K562 (cell line): ENCODE measurements at regions not wholly inside any gene's neighbourhood (a gene's known extent, or its start where the extent isn't known, plus 50 kb on each side); places are given as distances from the start of the nearest gene placed in this dataset.

Experiments used
- ATAC-seq: fragments of 200-7000 bp; cut with Tn5 transposase; 3 replicates; pipeline ENCODE4 v1.9.1; 2020; ENCODE audit warnings: moderate library complexity
- BruUV-seq: library from RNA; stranded (reverse); fragments of 400-500 nt; replicated peaks from 2 replicates; lab custom pipeline; 2021; lab: Mats Ljungman, UMichigan
- CTCF ChIA-PET: fragments of 300-600 bp; formaldehyde crosslinking; extraction: SDS; loops from one replicate; lab custom pipeline; 2021; ENCODE audit warnings: low intra/inter-chr PET ratio; lab: Yijun Ruan, JAX
- POLR2A ChIA-PET: fragments of 300-600, 350-650 bp; sonication (Branson Sonifier 250); formaldehyde crosslinking; extraction: SDS; loops from one replicate; lab custom pipeline; 2021; ENCODE audit warnings: antibody characterized with exemption, inconsistent platforms; lab: Yijun Ruan, JAX
- DNase-seq, 4 experiments: peaks; one replicate each; pipeline versions ENCODE4 v3.0.0 to v3.0.0-alpha.2; 2011 to 2018; ENCODE audit warnings: low spot score in 3 of 4, mixed read lengths in 3 of 4; ENCODE audit errors: extremely low read depth in 1 of 4
- FAIRE-seq: peaks from 2 replicates; lab custom pipeline; 2011; peaks lifted over from hg19 to GRCh38; lab: Jason Lieb, UNC
- H2AFZ ChIP-seq: 2 replicates; pipeline ENCODE4 v1.6.0; 2011; ENCODE audit warnings: low read depth, low read length, control low read depth, inconsistent platforms
- H3K27ac ChIP-seq: fragments of 200-600 bp; 3 replicates; pipeline ENCODE4 v1.8.0; 2011; ENCODE audit warnings: low read depth, mild to moderate bottlenecking, control low read depth, inconsistent platforms, low read length, moderate library complexity, mixed read lengths; ENCODE audit errors: extremely low read depth
- H3K27me3 ChIP-seq, 2 experiments: fragments of 300-600 bp in 1 of 2; 2 replicates in 1 of 2; 3 replicates in 1 of 2; pipeline versions ENCODE4 v1.6.0 to v1.8.0; 2011; ENCODE audit warnings: inconsistent platforms in 2 of 2, low read length in 2 of 2, mild to moderate bottlenecking in 1 of 2, mixed read lengths in 1 of 2, moderate library complexity in 1 of 2; ENCODE audit not compliant: control insufficient read depth in 2 of 2, insufficient read depth in 2 of 2
- H3K36me3 ChIP-seq: fragments of 300-600 bp; 3 replicates; pipeline ENCODE4 v1.8.0; 2011; ENCODE audit warnings: mild to moderate bottlenecking, low read length, inconsistent platforms; ENCODE audit not compliant: control insufficient read depth, insufficient read depth
- H3K4me1 ChIP-seq, 2 experiments: fragments of 200-600 bp in 1 of 2; replicated peaks in 1 of 2; 2 replicates in 1 of 2; 3 replicates in 1 of 2; pipeline versions ENCODE4 v1.5.1 to v1.8.0; 2011; ENCODE audit warnings: inconsistent platforms in 2 of 2, low read length in 2 of 2, mild to moderate bottlenecking in 1 of 2, mixed read lengths in 1 of 2, moderate library complexity in 1 of 2; ENCODE audit not compliant: control insufficient read depth in 2 of 2, insufficient read depth in 2 of 2
- H3K4me2 ChIP-seq: 2 replicates; pipeline ENCODE4 v1.6.1; 2011; ENCODE audit warnings: low read length, control low read depth, inconsistent platforms, mixed read lengths; ENCODE audit not compliant: insufficient read depth
- H3K4me3 ChIP-seq: fragments of 200-600 bp; sonication (generic), shearing (Covaris generic); 2 replicates; pipeline ENCODE4 v1.5.1; 2016; ENCODE audit warnings: control low read depth, inconsistent platforms
- H3K79me2 ChIP-seq: fragments of 200-600 bp; 3 replicates; pipeline ENCODE4 v1.8.0; 2011; ENCODE audit warnings: low read length, inconsistent platforms; ENCODE audit not compliant: control insufficient read depth, insufficient read depth
- H3K9ac ChIP-seq, 2 experiments: 2 replicates each; pipeline versions ENCODE4 v1.6.0 to v1.6.1; 2011; ENCODE audit warnings: low read depth in 2 of 2, low read length in 2 of 2, control low read depth in 1 of 2, inconsistent platforms in 1 of 2, mild to moderate bottlenecking in 1 of 2, mixed read lengths in 1 of 2; ENCODE audit not compliant: insufficient read depth in 1 of 2
- H3K9me1 ChIP-seq: one replicate; pipeline ENCODE4 v1.6.0; 2011; ENCODE audit warnings: inconsistent platforms, mild to moderate bottlenecking, low read length, moderate library complexity; ENCODE audit not compliant: control insufficient read depth, insufficient read depth
- H3K9me3 ChIP-seq: replicated peaks from 2 replicates; pipeline ENCODE4 v1.5.1; 2011; ENCODE audit warnings: low read depth, low read length, inconsistent platforms; ENCODE audit not compliant: control insufficient read depth, insufficient read depth
- H4K20me1 ChIP-seq: replicated peaks from 2 replicates; pipeline ENCODE4 v1.6.1; 2011; ENCODE audit warnings: low read length, inconsistent platforms, mixed read lengths; ENCODE audit not compliant: control insufficient read depth, insufficient read depth
- BRD4 ChIP-seq: fragments of 200-600 bp; sonication (generic); IDR thresholded peaks from 2 replicates; pipeline ENCODE4 v1.6.1; 2017; ENCODE audit warnings: inconsistent platforms
- FIP1L1 ChIP-seq: fragments of 200-400 bp; formaldehyde crosslinking; IDR thresholded peaks from 2 replicates; pipeline ENCODE4 v1.6.1; 2018; ENCODE audit warnings: mild to moderate bottlenecking, low read depth, low read length; ENCODE audit not compliant: poor library complexity, severe bottlenecking
- FOXA3 ChIP-seq, 2 experiments: fragments of 450-650 bp in 1 of 2; sonication (generic) in 1 of 2; formaldehyde crosslinking; IDR thresholded peaks in 1 of 2; conservative IDR thresholded peaks in 1 of 2; 2 replicates each; pipeline versions ENCODE4 v1.4.0 to v1.8.0; 2020 to 2022; ENCODE audit warnings: mild to moderate bottlenecking in 2 of 2, missing genetic modification reagents in 1 of 2
- FOXJ3 ChIP-seq: sonication (generic); formaldehyde crosslinking; IDR thresholded peaks from 2 replicates; pipeline ENCODE4 v1.4.0; 2020; ENCODE audit warnings: mild to moderate bottlenecking, missing genetic modification reagents
- NR3C1 ChIP-seq: sonication (generic); formaldehyde crosslinking; IDR thresholded peaks from 2 replicates; pipeline ENCODE4 v1.8.1; 2022; ENCODE audit warnings: missing genetic modification reagents
- POLR3A ChIP-seq: IDR thresholded peaks from 2 replicates; pipeline ENCODE4 v1.6.1; 2011; ENCODE audit warnings: borderline replicate concordance, mild to moderate bottlenecking, moderate library complexity; ENCODE audit not compliant: insufficient read length, insufficient read depth; ENCODE audit errors: extremely low read depth
- PTBP1 ChIP-seq: fragments of 200-400 bp; formaldehyde crosslinking; IDR thresholded peaks from 2 replicates; pipeline ENCODE4 v1.6.1; 2017; ENCODE audit warnings: low read depth, low read length
- ZHX1 ChIP-seq: fragments of 150-350 bp; conservative IDR thresholded peaks from 2 replicates; pipeline ENCODE4 v1.6.1; 2014; ENCODE audit warnings: low read length
- ZNF133 ChIP-seq: fragments of 250-450 bp; sonication (Bioruptor Pico); IDR thresholded peaks from 2 replicates; pipeline ENCODE4 v1.4.0; 2020; ENCODE audit warnings: mild to moderate bottlenecking
- ZNF311 ChIP-seq: fragments of 250-450 bp; sonication (Bioruptor Pico); IDR thresholded peaks from 2 replicates; pipeline ENCODE4 v1.4.0; 2020; ENCODE audit warnings: mild to moderate bottlenecking, moderate library complexity
- ZSCAN32 ChIP-seq: fragments of 450-650 bp; formaldehyde crosslinking; IDR thresholded peaks from 2 replicates; pipeline ENCODE4 v1.4.0; 2020; ENCODE audit warnings: mild to moderate bottlenecking, moderate library complexity
- in situ Hi-C: fragments of 300-500 bp; cut with MboI; formaldehyde crosslinking; loops from 4 replicates; pipeline ENCODE4 v1.15.0; 2018; ENCODE audit warnings: inconsistent platforms, mixed read lengths
- intact Hi-C: fragments of 100-400 bp; cut with micrococcal nuclease; formaldehyde crosslinking; loops from 2 replicates; pipeline ENCODE4 v1.14.2; 2022
- TF ChIP-seq, protein P1 (sequence below), 2 experiments: IDR thresholded peaks; 2 replicates each; pipeline ENCODE4 v1.6.1; 2012; ENCODE audit warnings: improper control_type of control experiment in 2 of 2, low read depth in 2 of 2, low read length in 2 of 2, borderline replicate concordance in 1 of 2
- TF ChIP-seq, protein P2 (sequence below): IDR thresholded peaks from 2 replicates; pipeline ENCODE4 v1.6.1; 2012; ENCODE audit warnings: low read depth, low read length, improper control_type of control experiment, borderline replicate concordance
- TF ChIP-seq, protein P3 (sequence below): sonication (generic); formaldehyde crosslinking; IDR thresholded peaks from 2 replicates; pipeline ENCODE4 v1.8.0; 2022; ENCODE audit warnings: mild to moderate bottlenecking, missing genetic modification reagents

DNA sequence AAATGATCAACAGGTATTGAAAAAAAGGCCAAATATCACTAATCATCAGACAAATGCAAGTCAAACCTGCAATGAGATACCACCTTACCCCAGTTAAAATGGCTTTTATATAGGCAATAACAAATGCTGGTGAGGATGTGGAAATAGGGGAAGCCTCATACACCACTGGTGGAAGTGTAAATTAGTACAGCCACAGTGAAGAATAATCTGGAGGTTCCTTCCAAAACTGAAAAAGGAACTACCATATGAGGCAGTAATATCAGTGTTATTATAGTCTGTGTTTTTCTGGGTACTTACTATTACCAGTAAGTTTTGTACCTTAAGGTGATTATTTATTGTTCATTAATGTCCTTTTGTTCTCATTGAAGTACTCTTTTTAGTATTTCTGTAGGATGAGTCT is 201.3 kb downstream of the MRPL39 start:
- no peaks in the 10 kb centered on the region for H3K9me1 ChIP-seq
- intact Hi-C loops = no loop called here
- H3K4me1 ChIP-seq = no peaks in the 10 kb centered on the region
- no peaks in the 10 kb centered on the region for H3K36me3 ChIP-seq
- BruUV-seq = no TSS peak
- no peak for DNase-seq
- no peaks in the 10 kb centered on the region for H3K9me3 ChIP-seq
- H3K9ac ChIP-seq = no peak overlapping the region
- no peaks in the 10 kb centered on the region; a peak in 1 of 5 replicates for H3K27me3 ChIP-seq
- CTCF ChIA-PET = no interaction called here
- H3K4me3 ChIP-seq = no peak overlapping the region
- no peak for FAIRE-seq
- no peak overlapping the region for H2AFZ ChIP-seq
- POLR2A ChIA-PET = no interaction called here
- in situ Hi-C loops = no loop called here
- H3K79me2 ChIP-seq = no peaks in the 10 kb centered on the region
- no peak for ATAC-seq
- no peak overlapping the region for H3K4me2 ChIP-seq
- no peak overlapping the region for H3K27ac ChIP-seq
- H4K20me1 ChIP-seq = no peaks in the 10 kb centered on the region
- TF ChIP-seq FOXA3 (CRISPR knock-in tag; conservative IDR thresholded peaks at IDR 0.05 in 1 of 2, IDR thresholded peaks at IDR 0.05 in 1 of 2) (no peak), ZHX1 (no peak), FOXJ3 (no peak), ZNF311 (no peak), ZNF133 (no peak), NR3C1 (CRISPR knock-in tag) (no peak), POLR3A (no peak), PTBP1 (no peak), ZSCAN32 (CRISPR knock-in tag) (no peak), BRD4 (no peak), FIP1L1 (no peak)
- TF ChIP-seq, protein P1, sequence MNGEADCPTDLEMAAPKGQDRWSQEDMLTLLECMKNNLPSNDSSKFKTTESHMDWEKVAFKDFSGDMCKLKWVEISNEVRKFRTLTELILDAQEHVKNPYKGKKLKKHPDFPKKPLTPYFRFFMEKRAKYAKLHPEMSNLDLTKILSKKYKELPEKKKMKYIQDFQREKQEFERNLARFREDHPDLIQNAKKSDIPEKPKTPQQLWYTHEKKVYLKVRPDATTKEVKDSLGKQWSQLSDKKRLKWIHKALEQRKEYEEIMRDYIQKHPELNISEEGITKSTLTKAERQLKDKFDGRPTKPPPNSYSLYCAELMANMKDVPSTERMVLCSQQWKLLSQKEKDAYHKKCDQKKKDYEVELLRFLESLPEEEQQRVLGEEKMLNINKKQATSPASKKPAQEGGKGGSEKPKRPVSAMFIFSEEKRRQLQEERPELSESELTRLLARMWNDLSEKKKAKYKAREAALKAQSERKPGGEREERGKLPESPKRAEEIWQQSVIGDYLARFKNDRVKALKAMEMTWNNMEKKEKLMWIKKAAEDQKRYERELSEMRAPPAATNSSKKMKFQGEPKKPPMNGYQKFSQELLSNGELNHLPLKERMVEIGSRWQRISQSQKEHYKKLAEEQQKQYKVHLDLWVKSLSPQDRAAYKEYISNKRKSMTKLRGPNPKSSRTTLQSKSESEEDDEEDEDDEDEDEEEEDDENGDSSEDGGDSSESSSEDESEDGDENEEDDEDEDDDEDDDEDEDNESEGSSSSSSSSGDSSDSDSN (IDR thresholded peaks at IDR 0.05; ENCODE audit: borderline replicate concordance in 1 of 2, low read depth in 2 of 2, low read length in 2 of 2) = no peak
- TF ChIP-seq, protein P2, sequence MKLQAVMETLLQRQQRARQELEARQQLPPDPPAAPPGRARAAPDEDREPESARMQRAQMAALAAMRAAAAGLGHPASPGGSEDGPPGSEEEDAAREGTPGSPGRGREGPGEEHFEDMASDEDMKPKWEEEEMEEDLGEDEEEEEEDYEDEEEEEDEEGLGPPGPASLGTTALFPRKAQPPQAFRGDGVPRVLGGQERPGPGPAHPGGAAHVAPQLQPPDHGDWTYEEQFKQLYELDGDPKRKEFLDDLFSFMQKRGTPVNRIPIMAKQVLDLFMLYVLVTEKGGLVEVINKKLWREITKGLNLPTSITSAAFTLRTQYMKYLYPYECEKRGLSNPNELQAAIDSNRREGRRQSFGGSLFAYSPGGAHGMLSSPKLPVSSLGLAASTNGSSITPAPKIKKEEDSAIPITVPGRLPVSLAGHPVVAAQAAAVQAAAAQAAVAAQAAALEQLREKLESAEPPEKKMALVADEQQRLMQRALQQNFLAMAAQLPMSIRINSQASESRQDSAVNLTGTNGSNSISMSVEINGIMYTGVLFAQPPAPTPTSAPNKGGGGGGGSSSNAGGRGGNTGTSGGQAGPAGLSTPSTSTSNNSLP = no peak
- TF ChIP-seq, protein P3, sequence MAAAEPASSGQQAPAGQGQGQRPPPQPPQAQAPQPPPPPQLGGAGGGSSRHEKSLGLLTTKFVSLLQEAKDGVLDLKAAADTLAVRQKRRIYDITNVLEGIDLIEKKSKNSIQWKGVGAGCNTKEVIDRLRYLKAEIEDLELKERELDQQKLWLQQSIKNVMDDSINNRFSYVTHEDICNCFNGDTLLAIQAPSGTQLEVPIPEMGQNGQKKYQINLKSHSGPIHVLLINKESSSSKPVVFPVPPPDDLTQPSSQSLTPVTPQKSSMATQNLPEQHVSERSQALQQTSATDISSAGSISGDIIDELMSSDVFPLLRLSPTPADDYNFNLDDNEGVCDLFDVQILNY (CRISPR knock-in tag) = no peak
